Neural cell (in vitro differentiated cells): ENCODE measurements at regions not wholly inside any gene's neighbourhood (a gene's known extent, or its start where the extent isn't known, plus 50 kb on each side); places are given as distances from the start of the nearest gene placed in this dataset.

Experiments used
- H2AFZ ChIP-seq: fragments of 200-600, 300-800 bp; sonication (generic), shearing (Covaris generic); 2 replicates; pipeline ENCODE4 v1.6.0; 2014; ENCODE audit warnings: low read depth, mild to moderate bottlenecking, antibody characterized with exemption, low read length, moderate library complexity
- H3F3A ChIP-seq: fragments of 200-600 bp; shearing (Covaris generic); 2 replicates; pipeline ENCODE4 v1.6.1; 2016; ENCODE audit warnings: mild to moderate bottlenecking, moderate library complexity, mixed read lengths, antibody characterized with exemption, low read length; ENCODE audit not compliant: insufficient read depth, poor library complexity, severe bottlenecking
- H3K27ac ChIP-seq: fragments of 200-600, 300-800 bp; sonication (generic), shearing (Covaris generic); 2 replicates; pipeline ENCODE4 v1.5.1; 2014; ENCODE audit warnings: mild to moderate bottlenecking, low read length, moderate library complexity
- H3K27me3 ChIP-seq: fragments of 300-800, 200-600 bp; sonication (generic), shearing (Covaris generic); 2 replicates; pipeline ENCODE4 v1.6.0; 2014; ENCODE audit warnings: mild to moderate bottlenecking, low read depth, low read length, moderate library complexity; ENCODE audit not compliant: insufficient read depth
- H3K36me3 ChIP-seq: fragments of 300-800, 200-600 bp; sonication (generic), shearing (Covaris generic); 2 replicates; pipeline ENCODE4 v1.5.1; 2014; ENCODE audit warnings: mild to moderate bottlenecking, antibody characterized with exemption, low read length, moderate library complexity; ENCODE audit not compliant: insufficient read depth
- H3K4me2 ChIP-seq: fragments of 300-800, 200-600 bp; sonication (generic), shearing (Covaris generic); 2 replicates; pipeline ENCODE4 v1.6.0; 2014; ENCODE audit warnings: mild to moderate bottlenecking, low read length
- H3K4me3 ChIP-seq: fragments of 300-800, 200-600 bp; sonication (generic), shearing (Covaris generic); 2 replicates; pipeline ENCODE4 v1.5.1; 2014; ENCODE audit warnings: mild to moderate bottlenecking, low read length, moderate library complexity
- H3K79me2 ChIP-seq: fragments of 200-600 bp; shearing (Covaris generic); replicated peaks from 2 replicates; pipeline ENCODE4 v1.6.0; 2014; ENCODE audit warnings: mild to moderate bottlenecking, low read length, moderate library complexity; ENCODE audit not compliant: insufficient read depth
- H3K9ac ChIP-seq: fragments of 300-800, 200-600 bp; sonication (generic), shearing (Covaris generic); 2 replicates; pipeline ENCODE4 v1.6.1; 2016; ENCODE audit warnings: mild to moderate bottlenecking, low read length, mixed read lengths
- H3K9me2 ChIP-seq: fragments of 200-600 bp; shearing (Covaris generic); 2 replicates; pipeline ENCODE4 v1.6.1; 2016; ENCODE audit warnings: mild to moderate bottlenecking, low read length, mixed read lengths; ENCODE audit not compliant: insufficient read depth
- H3K9me3 ChIP-seq: fragments of 200-600, 300-800 bp; sonication (generic), shearing (Covaris generic); 2 replicates; pipeline ENCODE4 v1.6.1; 2016; ENCODE audit warnings: mild to moderate bottlenecking, mixed run types, low read length, moderate library complexity, mixed read lengths
- H4K20me1 ChIP-seq: fragments of 200-600 bp; shearing (Covaris generic); 2 replicates; pipeline ENCODE4 v1.6.1; 2016; ENCODE audit warnings: mild to moderate bottlenecking, mixed run types; ENCODE audit not compliant: insufficient read depth
- EP300 ChIP-seq: fragments of 450-650 bp; conservative IDR thresholded peaks from 2 replicates; pipeline ENCODE4 v1.6.1; 2014; ENCODE audit warnings: antibody characterized with exemption, mild to moderate bottlenecking, moderate library complexity; ENCODE audit not compliant: poor library complexity, severe bottlenecking
- EZH2 ChIP-seq: fragments of 200-600, 300-800 bp; shearing (Covaris generic), sonication (generic); IDR thresholded peaks from 2 replicates; pipeline ENCODE4 v1.6.1; 2014; ENCODE audit warnings: antibody characterized with exemption, low read length, borderline replicate concordance, mild to moderate bottlenecking; ENCODE audit not compliant: insufficient read depth, poor library complexity, severe bottlenecking
- MXI1 ChIP-seq: fragments of 450-650 bp; conservative IDR thresholded peaks from 2 replicates; pipeline ENCODE4 v1.6.1; 2014; ENCODE audit warnings: antibody characterized with exemption, mild to moderate bottlenecking; ENCODE audit not compliant: poor library complexity, severe bottlenecking
- POLR2AphosphoS5 ChIP-seq: IDR thresholded peaks from 2 replicates; pipeline ENCODE4 v1.6.1; 2012
- RAD21 ChIP-seq: fragments of 450-650 bp; conservative IDR thresholded peaks from 2 replicates; pipeline ENCODE4 v1.6.1; 2014; ENCODE audit warnings: antibody characterized with exemption, mild to moderate bottlenecking, moderate library complexity
- SMC3 ChIP-seq: fragments of 450-650 bp; conservative IDR thresholded peaks from 2 replicates; pipeline ENCODE4 v1.6.1; 2014; ENCODE audit warnings: antibody characterized with exemption, mild to moderate bottlenecking, moderate library complexity; ENCODE audit not compliant: poor library complexity
- TAF1 ChIP-seq: IDR thresholded peaks from 2 replicates; pipeline ENCODE4 v1.6.1; 2012; ENCODE audit warnings: low read depth
- TF ChIP-seq, protein P1 (sequence below): fragments of 450-650 bp; IDR thresholded peaks from 2 replicates; pipeline ENCODE4 v1.5.1; 2014; ENCODE audit warnings: antibody characterized with exemption, mild to moderate bottlenecking, moderate library complexity; ENCODE audit not compliant: poor library complexity, severe bottlenecking
- TF ChIP-seq, protein P2 (sequence below): IDR thresholded peaks from 2 replicates; pipeline ENCODE4 v1.6.1; 2012; ENCODE audit warnings: borderline replicate concordance

DNA sequence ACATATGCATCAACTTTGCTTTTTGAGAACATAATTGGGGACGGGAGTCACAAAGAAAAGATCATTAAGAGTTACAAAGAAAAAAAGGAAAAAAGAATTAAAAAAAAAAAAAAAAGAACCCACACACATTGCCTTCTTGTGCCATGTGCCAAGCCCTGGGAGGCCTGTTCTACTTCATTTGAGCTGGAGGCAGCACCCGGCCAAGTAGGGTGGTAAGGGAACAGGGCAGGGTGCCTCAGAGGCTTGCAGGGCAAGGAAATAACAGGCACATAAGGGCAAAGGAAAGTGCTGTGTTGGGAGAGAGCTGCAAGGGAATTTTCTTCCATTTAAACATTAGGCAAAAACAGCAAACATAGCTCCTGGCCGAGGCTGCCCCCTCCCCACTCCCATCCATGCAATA lies 418.0 kb downstream of the TMEM182 start:
- Histone ChIP-seq H3K4me2 (no peak overlapping the region), H3K79me2 (no peaks in the 10 kb centered on the region), H3K9me2 (no peaks in the 10 kb centered on the region), H2AFZ (no peak overlapping the region), H3K9me3 (no peaks in the 10 kb centered on the region), H3K9ac (no peak overlapping the region), H3K27ac (no peak overlapping the region), H3K27me3 (no peaks in the 10 kb centered on the region), H3K4me3 (no peak overlapping the region), H3F3A (no peaks in the 10 kb centered on the region), H3K36me3 (no peaks in the 10 kb centered on the region), H4K20me1 (no peaks in the 10 kb centered on the region)
- TF ChIP-seq EZH2, result no peak
- no peak for TF ChIP-seq TAF1
- no peak for TF ChIP-seq POLR2AphosphoS5
- TF ChIP-seq, protein P1, sequence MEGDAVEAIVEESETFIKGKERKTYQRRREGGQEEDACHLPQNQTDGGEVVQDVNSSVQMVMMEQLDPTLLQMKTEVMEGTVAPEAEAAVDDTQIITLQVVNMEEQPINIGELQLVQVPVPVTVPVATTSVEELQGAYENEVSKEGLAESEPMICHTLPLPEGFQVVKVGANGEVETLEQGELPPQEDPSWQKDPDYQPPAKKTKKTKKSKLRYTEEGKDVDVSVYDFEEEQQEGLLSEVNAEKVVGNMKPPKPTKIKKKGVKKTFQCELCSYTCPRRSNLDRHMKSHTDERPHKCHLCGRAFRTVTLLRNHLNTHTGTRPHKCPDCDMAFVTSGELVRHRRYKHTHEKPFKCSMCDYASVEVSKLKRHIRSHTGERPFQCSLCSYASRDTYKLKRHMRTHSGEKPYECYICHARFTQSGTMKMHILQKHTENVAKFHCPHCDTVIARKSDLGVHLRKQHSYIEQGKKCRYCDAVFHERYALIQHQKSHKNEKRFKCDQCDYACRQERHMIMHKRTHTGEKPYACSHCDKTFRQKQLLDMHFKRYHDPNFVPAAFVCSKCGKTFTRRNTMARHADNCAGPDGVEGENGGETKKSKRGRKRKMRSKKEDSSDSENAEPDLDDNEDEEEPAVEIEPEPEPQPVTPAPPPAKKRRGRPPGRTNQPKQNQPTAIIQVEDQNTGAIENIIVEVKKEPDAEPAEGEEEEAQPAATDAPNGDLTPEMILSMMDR, result no peak
- no peak for TF ChIP-seq SMC3
- TF ChIP-seq MXI1, result no peak
- TF ChIP-seq, protein P2, sequence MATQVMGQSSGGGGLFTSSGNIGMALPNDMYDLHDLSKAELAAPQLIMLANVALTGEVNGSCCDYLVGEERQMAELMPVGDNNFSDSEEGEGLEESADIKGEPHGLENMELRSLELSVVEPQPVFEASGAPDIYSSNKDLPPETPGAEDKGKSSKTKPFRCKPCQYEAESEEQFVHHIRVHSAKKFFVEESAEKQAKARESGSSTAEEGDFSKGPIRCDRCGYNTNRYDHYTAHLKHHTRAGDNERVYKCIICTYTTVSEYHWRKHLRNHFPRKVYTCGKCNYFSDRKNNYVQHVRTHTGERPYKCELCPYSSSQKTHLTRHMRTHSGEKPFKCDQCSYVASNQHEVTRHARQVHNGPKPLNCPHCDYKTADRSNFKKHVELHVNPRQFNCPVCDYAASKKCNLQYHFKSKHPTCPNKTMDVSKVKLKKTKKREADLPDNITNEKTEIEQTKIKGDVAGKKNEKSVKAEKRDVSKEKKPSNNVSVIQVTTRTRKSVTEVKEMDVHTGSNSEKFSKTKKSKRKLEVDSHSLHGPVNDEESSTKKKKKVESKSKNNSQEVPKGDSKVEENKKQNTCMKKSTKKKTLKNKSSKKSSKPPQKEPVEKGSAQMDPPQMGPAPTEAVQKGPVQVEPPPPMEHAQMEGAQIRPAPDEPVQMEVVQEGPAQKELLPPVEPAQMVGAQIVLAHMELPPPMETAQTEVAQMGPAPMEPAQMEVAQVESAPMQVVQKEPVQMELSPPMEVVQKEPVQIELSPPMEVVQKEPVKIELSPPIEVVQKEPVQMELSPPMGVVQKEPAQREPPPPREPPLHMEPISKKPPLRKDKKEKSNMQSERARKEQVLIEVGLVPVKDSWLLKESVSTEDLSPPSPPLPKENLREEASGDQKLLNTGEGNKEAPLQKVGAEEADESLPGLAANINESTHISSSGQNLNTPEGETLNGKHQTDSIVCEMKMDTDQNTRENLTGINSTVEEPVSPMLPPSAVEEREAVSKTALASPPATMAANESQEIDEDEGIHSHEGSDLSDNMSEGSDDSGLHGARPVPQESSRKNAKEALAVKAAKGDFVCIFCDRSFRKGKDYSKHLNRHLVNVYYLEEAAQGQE, result no peak
- TF ChIP-seq EP300, result no peak
- no peak for TF ChIP-seq RAD21

DNA sequence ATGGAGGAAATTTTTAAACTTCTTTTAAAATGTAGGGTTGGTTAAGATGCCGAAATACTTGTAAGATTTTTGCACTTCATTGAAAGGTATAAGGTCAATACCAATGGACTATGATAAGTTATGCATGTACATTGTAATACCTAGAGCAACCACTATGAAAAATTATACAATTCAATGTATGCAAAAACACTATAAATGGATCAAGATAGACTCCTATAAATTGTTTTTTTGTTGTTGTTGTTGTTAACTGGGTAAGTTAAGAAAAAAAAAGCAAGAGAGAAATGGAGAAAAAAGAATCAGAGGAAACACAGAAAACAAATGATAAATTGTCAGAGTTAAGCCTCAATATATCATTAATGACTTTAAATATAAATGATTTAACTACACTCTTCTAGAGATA lies 421.2 kb downstream of the TMEM182 start:
- Histone ChIP-seq H3K79me2 (no peaks in the 10 kb centered on the region), H3K9ac (no peak overlapping the region), H3K4me2 (no peak overlapping the region), H3K27me3 (no peaks in the 10 kb centered on the region), H3K36me3 (no peaks in the 10 kb centered on the region), H4K20me1 (no peaks in the 10 kb centered on the region), H3K27ac (no peak overlapping the region), H3K9me3 (no peaks in the 10 kb centered on the region), H3F3A (no peaks in the 10 kb centered on the region), H3K4me3 (no peak overlapping the region), H3K9me2 (no peaks in the 10 kb centered on the region), H2AFZ (no peak overlapping the region)
- TF ChIP-seq, protein P1, result peak; percentile 30
- no peak for TF ChIP-seq TAF1
- TF ChIP-seq EZH2, result no peak
- TF ChIP-seq SMC3, result no peak
- TF ChIP-seq RAD21, result no peak
